Activated CD4-positive, alpha-beta T cell treated with anti-CD3 and anti-CD28 coated beads, Interleukin-2, Interleukin-4, amounts not matched to agents 100 ng/mL and 50 ng/mL, durations not matched to agents 16 hours and 8 hours (primary cell): ENCODE measurements at regions not wholly inside any gene's neighbourhood (a gene's known extent, or its start where the extent isn't known, plus 50 kb on each side); places are given as distances from the start of the nearest gene placed in this dataset.
"Not testable (repeated sequence)": the region's sequence is repeated elsewhere in the genome, so short reads cannot be mapped to it uniquely, and the experiment has no call there.

Experiments
- DNase-seq: peaks from one replicate; pipeline ENCODE4 v3.0.0-alpha.2; 2020; ENCODE audit warnings: low spot score

- DNase-seq: no peak
These were observed 381.7 kb downstream of the GPAT3 start for GRCh38 chr4:83917572-83917971.

DNA sequence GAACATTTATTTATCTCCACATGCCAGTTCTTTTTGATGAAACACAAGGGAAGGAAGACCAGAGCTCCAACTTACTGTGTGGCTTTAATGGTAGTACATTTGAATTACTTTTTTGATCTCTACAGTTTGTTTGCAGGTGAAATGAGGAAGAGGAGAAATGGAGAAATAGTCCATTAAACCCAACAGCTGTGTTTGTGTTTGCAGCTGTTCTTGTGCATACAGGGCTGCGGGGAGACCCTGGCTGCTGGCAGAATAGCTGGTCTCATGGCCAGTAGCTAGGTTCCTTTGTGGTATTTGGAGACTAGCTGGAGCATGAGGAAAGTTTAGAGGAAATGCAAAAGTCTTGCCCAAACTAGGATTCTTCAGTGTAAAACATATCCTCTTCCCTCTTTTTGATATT, 374.8 kb downstream of the GPAT3 start:
- no peak for DNase-seq

DNA sequence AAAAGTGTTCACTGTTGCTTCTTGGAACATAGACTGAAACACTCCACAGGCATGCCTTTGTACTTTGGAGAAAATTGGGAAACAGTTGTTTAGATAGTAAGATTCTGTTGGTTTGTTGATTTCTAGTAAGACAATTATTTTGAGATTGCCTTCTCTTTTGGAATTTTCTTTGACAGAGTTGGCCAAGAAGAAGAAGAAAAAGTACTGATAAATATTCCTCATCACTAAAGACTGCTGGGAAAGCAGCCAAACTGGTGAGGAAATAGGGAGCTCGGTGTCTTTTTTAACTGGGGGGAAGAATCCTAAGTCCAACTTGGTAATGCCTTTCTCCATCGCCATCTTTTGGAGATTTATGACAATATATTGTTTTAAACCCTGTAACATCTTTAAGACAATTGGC, 370.7 kb downstream of the GPAT3 start:
- no peak for DNase-seq

- DNase-seq: no peak
These were observed 370.0 kb downstream of the GPAT3 start for GRCh38 chr4:83905952-83906351.

GRCh38 chr4:83903740-83904139, 367.8 kb downstream of the GPAT3 start:
- DNase-seq: not testable (repeated sequence)

- DNase-seq: no peak
These were observed 358.9 kb downstream of the GPAT3 start for GRCh38 chr4:83894831-83895230.

- no peak for DNase-seq
These were observed 354.9 kb downstream of the GPAT3 start for GRCh38 chr4:83890816-83891215.

DNA sequence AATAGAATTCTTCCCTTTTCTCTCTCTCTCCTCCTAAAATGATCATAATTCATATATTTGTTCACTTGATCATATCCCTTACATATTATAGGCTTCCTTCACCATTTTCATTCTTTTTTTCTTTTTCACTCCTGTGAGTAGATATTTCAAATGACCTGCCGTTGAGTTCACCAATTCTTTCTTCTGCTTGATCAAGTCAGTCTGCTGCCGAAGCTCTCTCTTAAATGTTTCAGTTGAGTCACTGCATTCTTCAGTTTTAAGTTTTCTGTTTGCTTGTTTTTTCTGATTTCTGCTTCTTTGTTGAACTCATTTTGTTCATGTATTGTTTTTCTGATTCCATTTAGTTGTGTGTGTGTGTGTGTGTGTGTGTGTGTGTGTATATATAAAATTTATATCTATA, 354.3 kb downstream of the GPAT3 start:
- no peak for DNase-seq

DNA sequence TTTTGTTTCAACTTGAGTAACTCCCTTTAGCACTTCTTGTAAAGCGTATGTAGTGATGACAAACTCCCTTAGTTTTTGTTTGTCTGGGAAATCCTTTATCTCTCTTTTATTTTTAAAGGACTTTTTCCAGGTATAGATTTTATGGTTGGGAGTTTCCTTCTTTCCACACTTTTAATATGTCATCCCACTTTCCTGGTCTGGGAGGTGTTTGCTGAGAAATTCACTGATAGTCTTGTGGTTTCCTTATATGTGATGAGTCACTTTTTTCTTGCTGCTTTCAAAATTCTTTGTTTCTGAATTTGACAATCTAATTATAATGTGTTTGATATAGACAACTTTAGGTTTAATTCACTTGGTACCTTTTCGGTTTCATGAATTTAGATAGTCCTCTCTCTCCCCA, 353.9 kb downstream of the GPAT3 start:
- DNase-seq: no peak

DNA sequence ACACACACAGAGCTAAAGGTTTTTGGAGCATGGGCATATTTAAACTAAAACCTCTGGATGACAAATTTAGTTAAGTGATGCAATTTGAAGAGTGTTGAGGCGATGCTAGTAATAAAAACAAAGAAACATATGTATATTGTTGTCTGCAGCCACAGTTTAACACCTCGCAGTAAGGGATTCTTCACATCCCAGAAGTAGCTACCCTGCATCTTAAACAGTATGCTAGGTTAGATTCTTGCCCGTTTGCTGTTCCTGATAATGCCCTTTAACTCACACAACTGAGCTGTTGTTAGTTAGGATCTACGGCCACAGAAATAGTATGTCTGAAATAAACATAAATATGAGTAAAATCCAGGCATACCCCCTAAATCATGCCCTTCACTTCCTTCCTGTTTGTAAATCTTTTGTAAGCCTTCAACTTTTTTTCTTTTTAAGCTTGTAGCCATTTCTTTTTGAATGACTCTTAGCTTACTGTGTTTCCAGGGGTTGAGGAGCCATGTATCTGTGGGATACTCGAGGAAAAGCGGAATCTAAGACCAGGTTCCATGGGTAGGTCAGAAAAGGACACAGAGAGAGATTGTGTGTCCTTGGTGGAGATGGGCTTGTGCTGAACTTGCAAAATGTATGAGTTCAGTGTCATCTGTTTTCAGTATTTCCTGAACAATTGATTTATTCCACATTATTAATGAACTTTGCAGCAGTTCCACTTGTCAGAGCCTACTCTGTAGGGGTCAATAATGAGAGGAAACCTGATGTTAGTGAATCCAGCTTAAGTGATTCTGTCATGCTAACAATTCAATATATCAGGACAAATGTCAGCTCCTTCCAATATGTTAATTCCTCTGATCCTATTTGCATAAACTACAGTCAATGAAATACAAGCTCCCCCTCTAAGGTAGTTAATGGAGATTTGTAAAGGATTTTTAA, 349.6 kb downstream of the GPAT3 start:
- DNase-seq: no peak

DNA sequence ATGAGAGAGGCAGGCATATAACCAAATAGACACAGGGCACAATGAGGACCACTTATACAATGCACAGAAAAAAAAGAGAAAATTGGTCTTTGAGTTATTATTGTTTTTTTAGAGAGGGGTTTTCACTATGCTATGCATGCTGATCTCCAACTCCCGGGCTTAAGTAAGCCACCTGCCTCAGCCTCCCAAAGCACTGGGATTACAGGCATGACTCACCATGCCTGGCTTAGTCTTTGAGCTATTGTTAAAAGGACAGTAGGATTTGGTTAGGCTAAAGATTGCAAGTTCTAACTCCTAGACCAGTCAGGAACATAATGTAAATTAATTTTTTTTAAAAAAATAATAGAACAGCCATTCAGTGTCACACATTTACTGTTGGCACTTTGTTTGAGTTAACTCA, 340.1 kb downstream of the GPAT3 start:
- no peak for DNase-seq

DNA sequence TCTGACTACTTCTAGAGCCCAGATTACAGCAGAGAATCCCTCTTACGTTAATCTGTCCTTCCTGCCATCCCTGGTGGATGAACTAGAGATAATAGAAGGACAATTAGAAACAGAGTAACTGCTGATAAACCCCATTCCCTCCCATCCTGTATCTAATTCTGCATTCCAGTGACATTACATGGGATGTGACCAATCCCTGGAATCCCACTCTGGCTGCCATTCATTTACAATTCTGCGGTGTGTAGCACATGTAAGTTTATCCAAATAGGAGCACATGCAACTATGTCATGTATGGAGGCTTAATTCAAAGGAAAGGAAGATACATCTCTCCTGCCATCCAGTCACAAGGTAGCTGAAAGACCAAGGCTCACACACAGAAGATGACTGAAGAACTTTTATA, 339.5 kb downstream of the GPAT3 start:
- DNase-seq: no peak

- no peak for DNase-seq
These were observed 338.1 kb downstream of the GPAT3 start for GRCh38 chr4:83873996-83874395.

- no peak for DNase-seq
These were observed 334.5 kb downstream of the GPAT3 start for GRCh38 chr4:83870328-83870950.

DNA sequence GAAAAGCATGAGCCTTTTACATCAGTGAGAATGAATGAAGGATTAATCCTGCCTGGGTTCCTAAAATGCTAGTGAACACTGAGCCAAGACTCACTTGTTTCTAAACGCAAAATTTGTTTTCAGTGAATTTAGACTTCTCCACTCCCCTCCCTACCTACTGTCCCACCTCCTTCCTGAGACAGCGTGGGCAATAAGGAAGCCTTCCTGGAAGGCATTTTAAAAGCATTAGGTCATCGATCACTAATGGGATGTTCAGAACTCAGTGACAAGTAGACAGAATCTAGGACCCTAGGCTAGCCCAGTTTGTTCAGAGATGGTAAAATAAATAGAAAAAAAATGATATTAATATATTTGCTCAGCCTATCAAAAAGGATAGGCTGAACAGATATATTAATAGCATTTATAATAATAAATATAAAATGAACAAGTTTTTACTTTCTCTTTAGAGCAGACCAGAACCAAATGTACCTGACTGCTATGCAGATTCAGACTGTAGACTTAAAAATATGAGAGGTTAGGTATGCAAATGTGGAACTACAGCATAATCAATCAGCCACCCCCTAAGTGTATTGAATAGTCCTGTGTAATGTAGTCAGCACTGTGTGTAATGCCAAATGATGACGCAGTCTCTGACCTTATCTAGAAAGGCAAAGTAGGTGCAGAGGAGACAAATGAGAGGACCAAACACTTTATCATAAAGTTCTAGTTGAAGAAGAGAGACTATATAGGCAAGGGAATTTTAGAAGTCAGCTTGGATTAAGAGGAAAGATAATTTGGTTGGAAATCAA, 331.1 kb downstream of the GPAT3 start:
- DNase-seq: no peak

- no peak for DNase-seq
These were observed 329.7 kb downstream of the GPAT3 start for GRCh38 chr4:83865417-83866150.

DNA sequence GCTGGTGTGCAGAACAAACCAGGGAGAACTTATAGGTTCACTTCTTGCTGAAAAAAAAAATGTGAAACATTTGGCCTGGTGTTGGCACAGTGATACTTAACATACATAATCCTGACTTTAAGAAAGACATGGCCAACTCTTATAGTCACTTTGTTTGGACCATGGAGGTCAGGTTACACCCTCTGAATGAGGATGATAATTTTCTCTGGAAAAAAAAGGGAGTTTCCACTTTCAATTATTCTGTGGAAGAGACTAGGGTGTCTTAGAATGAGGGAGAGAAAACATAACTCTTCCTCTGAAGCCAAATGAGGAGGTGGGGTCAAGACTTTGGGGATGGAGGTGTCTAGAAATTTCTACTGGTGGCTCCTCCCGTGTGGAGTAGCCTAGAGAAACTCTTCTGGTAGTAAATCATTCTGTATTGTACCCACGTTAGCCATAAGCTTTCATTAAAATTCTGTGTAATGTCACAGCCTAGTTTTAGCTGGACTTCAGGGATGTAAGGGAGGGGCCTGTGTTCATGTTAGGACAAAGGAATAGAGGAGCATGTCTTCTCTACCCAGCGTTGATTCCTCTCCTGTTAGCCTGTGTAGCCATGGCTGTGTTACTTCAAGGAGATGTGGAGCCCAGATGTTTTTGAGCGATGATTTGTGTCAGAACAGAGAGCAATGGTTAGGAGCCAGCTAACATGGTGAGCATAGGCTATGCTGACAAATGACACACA, 328.3 kb downstream of the GPAT3 start:
- no peak for DNase-seq

- no peak for DNase-seq
These were observed 326.6 kb downstream of the GPAT3 start for GRCh38 chr4:83862471-83862870.

DNA sequence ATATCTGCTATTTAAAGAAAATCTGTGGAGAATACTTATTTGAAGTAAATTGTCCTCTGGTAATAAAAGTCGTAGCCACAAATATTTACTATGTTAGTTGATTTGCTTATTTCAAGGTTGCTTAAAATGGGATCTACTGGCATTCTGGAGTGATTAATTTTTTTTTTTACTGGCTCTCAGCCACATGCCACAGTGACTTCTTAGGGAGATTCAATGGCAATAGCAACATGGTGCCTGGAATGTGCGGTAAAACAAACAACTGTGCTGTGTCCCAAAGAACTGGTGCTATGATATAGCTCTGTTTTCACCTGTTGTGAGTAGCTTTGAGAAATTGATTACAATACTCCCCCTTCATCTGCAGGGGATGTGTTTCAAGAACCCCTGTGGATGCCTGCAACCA, 324.3 kb downstream of the GPAT3 start:
- DNase-seq: no peak

GRCh38 chr4:83858131-83858530, 322.2 kb downstream of the GPAT3 start:
- no peak for DNase-seq

DNA sequence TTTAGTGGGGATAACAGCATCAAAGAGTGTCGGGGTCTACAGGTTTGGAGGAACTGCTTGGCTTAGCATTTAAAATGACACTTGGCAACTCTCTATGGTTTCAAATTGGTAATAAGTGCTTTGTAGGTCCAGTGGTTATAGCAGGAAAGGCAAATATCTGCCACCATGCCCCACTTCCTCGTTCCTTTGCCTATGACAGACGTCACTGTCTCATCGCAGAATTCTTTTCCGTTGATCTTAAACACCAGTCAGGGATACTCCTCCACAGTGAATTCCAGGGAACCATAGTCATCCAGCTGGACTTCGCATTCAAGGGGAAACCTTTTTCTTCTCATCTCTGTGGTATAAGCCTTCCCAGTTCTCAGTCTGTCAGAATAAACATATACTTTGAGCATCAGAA, 319.1 kb downstream of the GPAT3 start:
- DNase-seq: no peak

DNA sequence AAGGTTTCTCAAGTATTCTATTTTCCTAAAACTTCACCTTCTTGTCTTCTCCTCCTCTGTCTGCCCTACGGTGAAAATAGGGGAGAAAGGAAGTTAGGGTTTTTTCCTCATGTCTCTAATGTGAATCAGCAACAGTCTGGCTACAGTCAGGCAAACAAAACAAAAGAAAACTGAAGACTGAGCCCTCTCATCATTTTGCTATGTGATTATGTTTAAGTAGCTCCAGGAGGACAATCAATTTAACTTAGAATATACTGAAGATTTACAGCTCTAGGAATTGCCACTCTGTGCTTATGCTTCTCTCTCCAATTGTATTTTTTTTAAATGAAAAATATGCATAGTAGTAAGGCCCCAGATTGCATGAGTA, 316.2 kb downstream of the GPAT3 start:
- no peak for DNase-seq
